IMR-90 (cell line): ENCODE measurements at regions not wholly inside any gene's neighbourhood (a gene's known extent, or its start where the extent isn't known, plus 50 kb on each side); places are given as distances from the start of the nearest gene placed in this dataset.

ENCODE experiments used
- ATAC-seq: fragments of 200-7000 bp; cut with Tn5 transposase; 2 replicates; pipeline ENCODE4 v1.9.1; 2020; ENCODE audit warnings: low read depth, mild to moderate bottlenecking, moderate library complexity
- BruUV-seq: library from RNA; stranded (reverse); fragments of 400-500 nt; replicated peaks from 2 replicates; lab custom pipeline; 2021; lab: Mats Ljungman, UMichigan
- CTCF ChIA-PET: fragments of 300-600 bp; formaldehyde crosslinking; extraction: SDS; loops from one replicate; lab custom pipeline; 2021; ENCODE audit warnings: antibody characterized with exemption; lab: Yijun Ruan, JAX
- POLR2A ChIA-PET: fragments of 300-600 bp; sonication (Branson Sonifier 250); formaldehyde crosslinking; loops from one replicate; lab custom pipeline; 2022; ENCODE audit warnings: antibody characterized with exemption; ENCODE audit not compliant: unreplicated experiment; lab: Charles Lee
- DNase-seq: peaks from one replicate; pipeline ENCODE4 v3.0.0; 2013
- H2AFZ ChIP-seq: replicated peaks from 2 replicates; pipeline ENCODE3; 2013; ENCODE audit warnings: low read length, mild to moderate bottlenecking; ENCODE audit not compliant: poor library complexity
- H2AK5ac ChIP-seq: 2 replicates; pipeline ENCODE4 v1.6.1; 2013; ENCODE audit warnings: low read depth, low read length, inconsistent platforms
- H2AK9ac ChIP-seq: replicated peaks from 2 replicates; pipeline ENCODE3; 2013; ENCODE audit warnings: mild to moderate bottlenecking, low read depth, low read length, moderate library complexity; ENCODE audit not compliant: poor library complexity
- H2BK120ac ChIP-seq: 2 replicates; pipeline ENCODE4 v1.6.1; 2013; ENCODE audit warnings: low read depth, low read length, inconsistent platforms
- H2BK15ac ChIP-seq: 3 replicates; pipeline ENCODE4 v1.6.1; 2013; ENCODE audit warnings: low read depth, low read length, inconsistent platforms
- H2BK20ac ChIP-seq: 2 replicates; pipeline ENCODE4 v1.6.1; 2013; ENCODE audit warnings: low read depth, mild to moderate bottlenecking, inconsistent platforms, low read length, moderate library complexity
- H2BK5ac ChIP-seq: 2 replicates; pipeline ENCODE4 v1.6.1; 2013; ENCODE audit warnings: mild to moderate bottlenecking, low read depth, low read length, inconsistent platforms; ENCODE audit not compliant: poor library complexity, severe bottlenecking
- H3K14ac ChIP-seq: replicated peaks from 2 replicates; pipeline ENCODE4 v1.6.1; 2013; ENCODE audit warnings: low read depth, low read length, inconsistent platforms
- H3K18ac ChIP-seq: 2 replicates; pipeline ENCODE4 v1.6.1; 2013; ENCODE audit warnings: low read depth, low read length, control low read depth
- H3K23ac ChIP-seq: 2 replicates; pipeline ENCODE4 v1.6.1; 2013; ENCODE audit warnings: low read depth, low read length, inconsistent platforms
- H3K27ac ChIP-seq: 2 replicates; pipeline ENCODE4 v1.5.1; 2013; ENCODE audit warnings: mild to moderate bottlenecking, control low read depth, low read length; ENCODE audit not compliant: insufficient read depth
- H3K27me3 ChIP-seq: 2 replicates; pipeline ENCODE4 v1.6.1; 2013; ENCODE audit warnings: low read length; ENCODE audit not compliant: control insufficient read depth, insufficient read depth
- H3K36me3 ChIP-seq: 2 replicates; pipeline ENCODE4 v1.6.1; 2013; ENCODE audit warnings: low read length, mixed read lengths; ENCODE audit not compliant: control insufficient read depth, insufficient read depth
- H3K4ac ChIP-seq: 2 replicates; pipeline ENCODE4 v1.6.1; 2013; ENCODE audit warnings: low read depth, low read length, inconsistent platforms
- H3K4me1 ChIP-seq: 2 replicates; pipeline ENCODE4 v1.6.1; 2013; ENCODE audit warnings: low read length, mixed read lengths; ENCODE audit not compliant: control insufficient read depth, insufficient read depth
- H3K4me2 ChIP-seq: 2 replicates; pipeline ENCODE4 v1.6.1; 2013; ENCODE audit warnings: low read depth, mild to moderate bottlenecking, control low read depth, low read length, moderate library complexity
- H3K4me3 ChIP-seq: 2 replicates; pipeline ENCODE4 v1.5.1; 2013; ENCODE audit warnings: low read depth, mild to moderate bottlenecking, control low read depth, low read length, moderate library complexity; ENCODE audit not compliant: insufficient read depth
- H3K56ac ChIP-seq: 2 replicates; pipeline ENCODE4 v1.6.1; 2013; ENCODE audit warnings: low read length, inconsistent platforms; ENCODE audit not compliant: insufficient read depth; ENCODE audit errors: extremely low read depth
- H3K79me1 ChIP-seq, 2 experiments: 2 replicates each; pipeline ENCODE4 v1.6.1; 2013; ENCODE audit warnings: low read length in 2 of 2, inconsistent platforms in 1 of 2, low read depth in 1 of 2
- H3K9ac ChIP-seq: 2 replicates; pipeline ENCODE4 v1.6.1; 2013; ENCODE audit warnings: low read depth, low read length, control low read depth
- H3K9me1 ChIP-seq: 2 replicates; pipeline ENCODE4 v1.6.1; 2013; ENCODE audit warnings: low read length, inconsistent platforms; ENCODE audit not compliant: insufficient read depth
- H3K9me3 ChIP-seq: 2 replicates; pipeline ENCODE4 v1.6.1; 2013; ENCODE audit warnings: low read length; ENCODE audit not compliant: control insufficient read depth, insufficient read depth
- H4K20me1 ChIP-seq: 2 replicates; pipeline ENCODE4 v1.6.1; 2013; ENCODE audit warnings: low read length, inconsistent platforms; ENCODE audit not compliant: insufficient read depth
- H4K5ac ChIP-seq: 2 replicates; pipeline ENCODE4 v1.6.1; 2013; ENCODE audit warnings: mild to moderate bottlenecking, low read depth, low read length, control low read depth
- H4K8ac ChIP-seq, 2 experiments: 2 replicates each; pipeline ENCODE4 v1.6.1; 2013; ENCODE audit warnings: low read depth in 2 of 2, low read length in 2 of 2, control low read depth in 1 of 2, inconsistent platforms in 1 of 2
- H4K91ac ChIP-seq: 2 replicates; pipeline ENCODE4 v1.6.1; 2013; ENCODE audit warnings: low read depth, low read length, inconsistent platforms; ENCODE audit not compliant: insufficient read depth
- BHLHE40 ChIP-seq: fragments of 150-350 bp; IDR thresholded peaks from 2 replicates; pipeline ENCODE4 v1.6.1; 2016; ENCODE audit warnings: mild to moderate bottlenecking, low read depth, low read length
- CEBPB ChIP-seq: IDR thresholded peaks from 2 replicates; pipeline ENCODE4 v1.6.1; 2012; ENCODE audit warnings: low read depth, low read length, improper control_type of control experiment
- CHD1 ChIP-seq: IDR thresholded peaks from 2 replicates; pipeline ENCODE4 v1.6.1; 2012; ENCODE audit warnings: low read depth, low read length, improper control_type of control experiment
- FOS ChIP-seq: fragments of 150-350 bp; IDR thresholded peaks from 2 replicates; pipeline ENCODE4 v1.6.1; 2016; ENCODE audit warnings: low read depth, low read length
- MAZ ChIP-seq: IDR thresholded peaks from 2 replicates; pipeline ENCODE4 v1.6.1; 2012; ENCODE audit warnings: low read depth, mild to moderate bottlenecking, low read length, improper control_type of control experiment, moderate library complexity, borderline replicate concordance
- MXI1 ChIP-seq: IDR thresholded peaks from 2 replicates; pipeline ENCODE4 v1.6.1; 2012; ENCODE audit warnings: low read depth, mild to moderate bottlenecking, low read length, moderate library complexity, borderline replicate concordance
- SMC3 ChIP-seq: fragments of 150-350 bp; IDR thresholded peaks from 2 replicates; pipeline ENCODE4 v1.6.1; 2016; ENCODE audit warnings: low read depth, mild to moderate bottlenecking, antibody characterized with exemption, low read length, moderate library complexity
- WGBS, 2 experiments: methylation state at CpG; one replicate each; pipeline versions ENCODE4 v1.1.5 to v1.1.7; 2013; ENCODE audit warnings: missing lambda C conversion rate in 2 of 2; ENCODE audit not compliant: insufficient read length in 1 of 2; ENCODE audit errors: extremely low coverage in 2 of 2; 5-methylcytosine and 5-hydroxymethylcytosine counted together
- dilution Hi-C: fragments of 300-500 bp; cut with HindIII; formaldehyde crosslinking; loops from one replicate; pipeline ENCODE4 v1.14.3; 2018; ENCODE audit warnings: low sequenced_read_pairs; ENCODE audit not compliant: unreplicated experiment
- in situ Hi-C: fragments of 300-500 bp; cut with MboI; formaldehyde crosslinking; loops from 3 replicates; pipeline ENCODE4 v1.14.3; 2019; ENCODE audit warnings: low sequenced_read_pairs, inconsistent platforms, mixed read lengths
- intact Hi-C: fragments of 100-400 bp; cut with micrococcal nuclease; formaldehyde crosslinking; loops from 2 replicates; pipeline ENCODE4 v1.10.0; 2022
- TF ChIP-seq, protein P1 (sequence below): fragments of 150-350 bp; IDR thresholded peaks from 2 replicates; pipeline ENCODE4 v1.6.1; 2017; ENCODE audit warnings: mild to moderate bottlenecking, antibody characterized with exemption, low read length, low read depth

- Histone ChIP-seq H3K9me1 (no peaks in the 10 kb centered on the region), H3K27me3 (no peaks in the 10 kb centered on the region), H4K8ac (no peak overlapping the region), H4K91ac (no peak overlapping the region), H3K27ac (no peak overlapping the region), H2BK5ac (no peak overlapping the region), H2AK9ac (no peak overlapping the region), H2BK15ac (no peak overlapping the region), H4K5ac (no peak overlapping the region), H3K23ac (no peak overlapping the region), H3K79me1 (no peaks in the 10 kb centered on the region), H2AFZ (no peak overlapping the region), H2AK5ac (no peak overlapping the region), H4K20me1 (no peaks in the 10 kb centered on the region), H3K14ac (no peak overlapping the region), H2BK120ac (no peak overlapping the region), H3K4ac (no peak overlapping the region), H3K9ac (no peak overlapping the region), H3K18ac (no peak overlapping the region), H2BK20ac (no peak overlapping the region), H3K9me3 (no peaks in the 10 kb centered on the region), H3K4me2 (no peak overlapping the region), H3K4me3 (no peak overlapping the region), H3K4me1 (peaks cover 2% of the 10 kb centered on the region; the same call in 1 of the 2 replicates), H3K56ac (no peak overlapping the region), H3K36me3 (no peaks in the 10 kb centered on the region)
- no peak for TF ChIP-seq MXI1
- TF ChIP-seq MAZ, result no peak
- no peak for TF ChIP-seq SMC3
- TF ChIP-seq BHLHE40, result no peak
- TF ChIP-seq CHD1, result no peak
- TF ChIP-seq CEBPB, result no peak
- no peak for TF ChIP-seq FOS
- TF ChIP-seq, protein P1, sequence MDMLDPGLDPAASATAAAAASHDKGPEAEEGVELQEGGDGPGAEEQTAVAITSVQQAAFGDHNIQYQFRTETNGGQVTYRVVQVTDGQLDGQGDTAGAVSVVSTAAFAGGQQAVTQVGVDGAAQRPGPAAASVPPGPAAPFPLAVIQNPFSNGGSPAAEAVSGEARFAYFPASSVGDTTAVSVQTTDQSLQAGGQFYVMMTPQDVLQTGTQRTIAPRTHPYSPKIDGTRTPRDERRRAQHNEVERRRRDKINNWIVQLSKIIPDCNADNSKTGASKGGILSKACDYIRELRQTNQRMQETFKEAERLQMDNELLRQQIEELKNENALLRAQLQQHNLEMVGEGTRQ, result no peak
- BruUV-seq, result no TSS peak
- ChIA-PET POLR2A (no interaction called here), CTCF (no interaction called here)
- intact Hi-C loops (no loop called here), in situ Hi-C loops (no loop called here), dilution Hi-C loops (no loop called here)
- WGBS, 2 experiments, result 94% methylated on average over 2 of the region's 3 CpGs; no CpG with 5 or more reads in 1 of the 2 experiments
- ATAC-seq (no peak), DNase-seq (no peak)
Observed at GRCh38 chr2:204494681-204495080, 50.6 kb upstream of the PARD3B start.
